ENCODE measurements at regions not wholly inside any gene's neighbourhood (a gene's known extent, or its start where the extent isn't known, plus 50 kb on each side); places are given as distances from the start of the nearest gene placed in this dataset.

- peak; percentile 57 for DNase-seq
Measured at GRCh38 chr2:136238286-136239078, 120.5 kb upstream of the CXCR4 start.

GRCh38 chr2:136236019-136236418, 118.1 kb upstream of the CXCR4 start:
- no peak for DNase-seq

- DNase-seq: no peak
Measured at GRCh38 chr2:136235546-136235945, 117.6 kb upstream of the CXCR4 start.

- no peak for DNase-seq
Measured at GRCh38 chr2:136234261-136234660, 116.3 kb upstream of the CXCR4 start.

GRCh38 chr2:136233298-136233697, 115.3 kb upstream of the CXCR4 start:
- DNase-seq: no peak

- no peak for DNase-seq
Measured at GRCh38 chr2:136232456-136233172, 114.7 kb upstream of the CXCR4 start.

GRCh38 chr2:136230464-136230863, 112.5 kb upstream of the CXCR4 start:
- no peak for DNase-seq

GRCh38 chr2:136226903-136227302, 109.0 kb upstream of the CXCR4 start:
- DNase-seq: no peak

- DNase-seq: no peak
Measured at GRCh38 chr2:136225950-136226835, 108.2 kb upstream of the CXCR4 start.

- DNase-seq: no peak
Measured at GRCh38 chr2:136223274-136223673, 105.3 kb upstream of the CXCR4 start.

- DNase-seq: no peak
Measured at GRCh38 chr2:136222862-136223261, 104.9 kb upstream of the CXCR4 start.

GRCh38 chr2:136221026-136221425, 103.1 kb upstream of the CXCR4 start:
- no peak for DNase-seq

- DNase-seq: no peak
Measured at GRCh38 chr2:136219963-136220362, 102.0 kb upstream of the CXCR4 start.

- no peak for DNase-seq
Measured at GRCh38 chr2:136219341-136219740, 101.4 kb upstream of the CXCR4 start.

GRCh38 chr2:136217996-136218395, 100.0 kb upstream of the CXCR4 start:
- DNase-seq: no peak

GRCh38 chr2:136215908-136216472, 98.0 kb upstream of the CXCR4 start:
- no peak for DNase-seq

GRCh38 chr2:136215449-136215848, 97.5 kb upstream of the CXCR4 start:
- DNase-seq: no peak

GRCh38 chr2:136214307-136215200, 96.6 kb upstream of the CXCR4 start:
- no peak for DNase-seq

- no peak for DNase-seq
Measured at GRCh38 chr2:136213836-136214235, 95.9 kb upstream of the CXCR4 start.

- DNase-seq: no peak
Measured at GRCh38 chr2:136212426-136213378, 94.8 kb upstream of the CXCR4 start.

- DNase-seq: no peak
Measured at GRCh38 chr2:136211701-136212100, 93.8 kb upstream of the CXCR4 start.

Data from RPMI8226 (cell line).